ENCODE measurements at regions not wholly inside any gene's neighbourhood (a gene's known extent, or its start where the extent isn't known, plus 50 kb on each side); places are given as distances from the start of the nearest gene placed in this dataset.
"Not testable (repeated sequence)": the region's sequence is repeated elsewhere in the genome, so short reads cannot be mapped to it uniquely, and the experiment has no call there.

- no peak for DNase-seq
Observed at GRCh38 chrX:40853004-40853815, 117.9 kb upstream of the MED14 start.

GRCh38 chrX:40853816-40854123 is 118.4 kb upstream of the MED14 start:
- DNase-seq = no peak

- DNase-seq = no peak
Observed at GRCh38 chrX:40854242-40854641, 118.9 kb upstream of the MED14 start.

GRCh38 chrX:40855411-40855810 is 120.1 kb upstream of the MED14 start:
- no peak for DNase-seq

- no peak for DNase-seq
Observed at GRCh38 chrX:40855932-40856515, 120.7 kb upstream of the MED14 start.

- DNase-seq = not testable (repeated sequence)
Observed at GRCh38 chrX:40861952-40862554, 126.7 kb upstream of the MED14 start.

- DNase-seq = not testable (repeated sequence)
Observed at GRCh38 chrX:40863260-40863659, 127.9 kb upstream of the MED14 start.

GRCh38 chrX:40863671-40864070 is 128.3 kb upstream of the MED14 start:
- no peak for DNase-seq

GRCh38 chrX:40864972-40865371 is 129.6 kb upstream of the MED14 start:
- no peak for DNase-seq

- no peak for DNase-seq
Observed at GRCh38 chrX:40866893-40867292, 131.6 kb upstream of the MED14 start.

- no peak for DNase-seq
Observed at GRCh38 chrX:40867352-40867751, 132.0 kb upstream of the MED14 start.

- DNase-seq = no peak
Observed at GRCh38 chrX:40868868-40869267, 133.5 kb upstream of the MED14 start.

- not testable (repeated sequence) for DNase-seq
Observed at GRCh38 chrX:40870982-40871381, 135.6 kb upstream of the MED14 start.

GRCh38 chrX:40871385-40872082 is 136.2 kb upstream of the MED14 start:
- DNase-seq = no peak

GRCh38 chrX:40872351-40872750 is 137.0 kb upstream of the MED14 start:
- no peak for DNase-seq

- no peak for DNase-seq
Observed at GRCh38 chrX:40875476-40875875, 140.1 kb upstream of the MED14 start.

- DNase-seq = peak; percentile 54
Observed at GRCh38 chrX:40877887-40878286, 142.5 kb upstream of the MED14 start.

GRCh38 chrX:40878766-40879165 is 143.4 kb upstream of the MED14 start:
- no peak for DNase-seq

GRCh38 chrX:40879172-40879571 is 143.8 kb upstream of the MED14 start:
- DNase-seq = not testable (repeated sequence)

- DNase-seq = no peak
Observed at GRCh38 chrX:40880712-40881111, 145.4 kb upstream of the MED14 start.

GRCh38 chrX:40883021-40883619 is 147.8 kb upstream of the MED14 start:
- DNase-seq = no peak

GRCh38 chrX:40885989-40886388 is 150.6 kb upstream of the MED14 start:
- no peak for DNase-seq

- DNase-seq = no peak
Observed at GRCh38 chrX:40887476-40887875, 152.1 kb upstream of the MED14 start.
